ENCODE measurements at regions not wholly inside any gene's neighbourhood (a gene's known extent, or its start where the extent isn't known, plus 50 kb on each side); places are given as distances from the start of the nearest gene placed in this dataset.
"Not testable (repeated sequence)": the region's sequence is repeated elsewhere in the genome, so short reads cannot be mapped to it uniquely, and the experiment has no call there.

- no peak for DNase-seq (ENCODE audit: low read depth)
Observed at GRCh38 chrX:734362-734761, 103.8 kb downstream of the SHOX start.

DNA sequence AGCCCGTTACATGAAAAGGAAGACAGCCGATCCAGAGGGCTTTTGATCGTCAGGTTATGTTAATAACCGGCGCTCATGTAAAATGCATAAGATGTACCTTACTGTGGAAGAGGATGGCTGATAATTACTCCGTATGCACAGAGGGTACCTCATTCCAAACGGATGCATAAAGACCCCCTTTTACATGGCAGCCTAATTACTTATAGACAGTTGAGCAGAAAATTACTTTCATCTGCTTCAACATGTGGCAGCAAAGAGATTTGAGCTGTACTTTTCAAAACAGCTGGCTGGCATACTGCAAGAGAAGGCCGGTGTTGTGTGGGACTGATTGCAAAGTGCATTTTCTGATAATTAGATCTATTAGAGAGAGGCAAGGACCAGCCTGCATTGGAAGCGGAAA lies 103.4 kb downstream of the SHOX start:
- DNase-seq (ENCODE audit: low read depth) = no peak

GRCh38 chrX:729583-730409 lies 99.2 kb downstream of the SHOX start:
- no peak for DNase-seq (ENCODE audit: low read depth)

DNA sequence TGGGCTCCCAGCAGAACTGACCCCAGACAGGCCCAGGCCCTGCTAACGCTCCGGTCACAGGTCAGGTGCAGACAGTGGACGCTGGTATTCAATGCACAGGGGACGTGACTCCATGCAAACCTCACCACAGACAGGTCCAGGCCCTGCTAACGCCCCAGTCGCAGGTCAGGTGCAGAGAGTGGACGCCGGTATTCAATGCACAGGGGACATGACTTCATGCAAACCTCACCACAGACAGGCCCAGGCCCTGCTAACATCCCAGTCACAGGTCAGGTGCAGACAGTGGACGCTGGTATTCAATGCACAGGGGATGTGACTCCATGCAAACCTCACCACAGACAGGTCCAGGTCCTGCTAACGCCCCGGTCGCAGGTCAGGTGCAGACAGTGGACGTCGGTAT lies 98.5 kb downstream of the SHOX start:
- not testable (repeated sequence) for DNase-seq (ENCODE audit: low read depth)

DNA sequence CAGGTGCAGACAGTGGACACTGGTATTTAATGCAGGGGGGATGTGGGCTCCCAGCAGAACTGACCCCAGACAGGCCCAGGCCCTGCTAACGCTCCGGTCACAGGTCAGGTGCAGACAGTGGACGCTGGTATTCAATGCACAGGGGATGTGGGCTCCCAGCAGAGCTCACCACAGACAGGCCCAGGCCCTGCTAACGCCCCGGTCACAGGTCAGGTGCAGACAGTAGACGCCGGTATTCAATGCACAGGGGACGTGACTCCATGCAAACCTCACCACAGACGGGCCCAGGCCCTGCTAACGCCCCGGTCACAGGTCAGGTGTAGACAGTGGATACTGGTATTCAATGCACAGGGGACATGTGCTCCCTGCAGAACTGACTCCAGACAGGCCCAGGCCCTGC lies 98.0 kb downstream of the SHOX start:
- not testable (repeated sequence) for DNase-seq (ENCODE audit: low read depth)

DNA sequence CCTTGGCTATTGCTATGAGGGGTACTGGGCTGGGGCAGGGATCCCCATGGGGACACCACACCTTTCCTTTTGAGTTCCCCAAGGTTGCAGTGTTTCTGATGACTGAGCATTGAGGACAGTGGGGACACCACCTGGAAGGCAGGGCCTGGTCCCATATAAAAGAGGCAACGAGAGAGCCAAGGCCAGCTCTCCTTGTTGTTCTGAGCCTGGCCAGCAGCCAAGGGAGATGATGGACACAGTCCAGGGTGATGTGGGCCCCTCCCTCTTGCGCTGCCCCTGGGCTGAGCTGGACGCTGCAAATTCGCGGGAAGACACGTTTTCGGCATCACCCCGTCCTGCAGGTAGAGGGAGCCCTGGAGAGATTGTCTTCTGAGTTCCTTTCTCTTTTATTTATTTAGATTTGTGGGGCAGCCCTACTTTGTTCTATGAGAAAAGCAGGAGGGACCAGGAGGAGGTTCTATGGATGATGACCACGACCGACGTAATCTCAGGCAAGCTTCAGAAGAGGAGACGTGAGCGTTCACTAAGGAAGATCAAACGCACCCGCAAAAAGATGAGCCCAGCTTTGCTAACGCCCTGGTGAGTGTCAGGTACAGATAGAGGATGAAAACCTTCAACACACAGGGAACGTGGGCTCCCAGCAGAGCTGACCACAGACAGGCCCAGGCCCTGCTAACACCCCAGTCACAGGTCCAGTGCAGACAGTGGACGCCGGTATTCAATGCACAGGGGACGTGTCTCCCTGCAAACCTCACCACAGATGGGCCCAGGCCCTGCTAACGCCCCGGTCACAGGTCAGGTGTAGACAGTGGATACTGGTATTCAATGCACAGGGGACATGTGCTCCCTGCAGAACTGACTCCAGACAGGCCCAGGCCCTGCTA lies 97.4 kb downstream of the SHOX start:
- DNase-seq (ENCODE audit: low read depth) = no peak

GRCh38 chrX:725971-726370 lies 95.4 kb downstream of the SHOX start:
- DNase-seq (ENCODE audit: low read depth) = no peak

DNA sequence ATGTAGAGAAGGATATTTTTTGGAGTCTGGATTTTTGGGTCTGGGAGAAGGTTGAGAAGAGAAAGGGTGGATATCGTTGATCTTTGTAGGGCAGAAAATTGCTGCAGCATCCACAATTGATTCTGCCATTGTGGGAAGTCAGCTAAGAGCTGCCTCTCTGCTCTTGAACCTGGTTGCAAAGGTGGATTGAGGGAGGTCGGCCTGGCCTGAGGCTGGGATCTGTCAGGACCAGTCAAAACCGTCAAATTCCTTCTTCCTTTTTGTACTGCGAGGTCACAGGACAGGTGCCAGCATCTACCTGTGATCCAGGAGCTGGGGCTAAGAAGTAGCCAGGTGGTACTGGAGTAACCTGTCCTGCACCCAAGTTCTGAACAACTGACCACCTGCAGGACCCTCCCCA lies 93.7 kb downstream of the SHOX start:
- no peak for DNase-seq (ENCODE audit: low read depth)

DNA sequence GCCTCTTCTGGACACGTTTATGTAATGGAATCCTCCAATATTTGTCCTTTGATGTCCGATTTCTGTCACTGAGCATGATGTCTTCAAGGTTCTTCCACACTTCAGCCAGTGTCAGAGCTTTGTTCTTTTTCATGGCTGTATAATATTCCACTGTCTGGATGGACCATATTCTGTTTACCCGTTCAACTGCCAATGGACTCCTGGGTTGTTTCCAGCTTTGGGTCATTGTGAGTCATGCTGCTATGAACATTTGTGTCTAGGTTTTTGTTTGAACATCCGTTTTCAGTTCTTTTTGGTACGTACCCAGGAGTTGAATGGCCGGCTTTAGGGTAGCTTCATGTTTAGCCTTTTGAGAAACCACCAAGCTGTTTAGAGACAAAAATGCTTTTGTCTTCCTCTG lies 93.2 kb downstream of the SHOX start:
- no peak for DNase-seq (ENCODE audit: low read depth)

GRCh38 chrX:721354-721753 lies 90.8 kb downstream of the SHOX start:
- DNase-seq (ENCODE audit: low read depth) = no peak

GRCh38 chrX:720825-721224 lies 90.2 kb downstream of the SHOX start:
- no peak for DNase-seq (ENCODE audit: low read depth)

- DNase-seq (ENCODE audit: low read depth) = no peak
Observed at GRCh38 chrX:720250-720649, 89.7 kb downstream of the SHOX start.

DNA sequence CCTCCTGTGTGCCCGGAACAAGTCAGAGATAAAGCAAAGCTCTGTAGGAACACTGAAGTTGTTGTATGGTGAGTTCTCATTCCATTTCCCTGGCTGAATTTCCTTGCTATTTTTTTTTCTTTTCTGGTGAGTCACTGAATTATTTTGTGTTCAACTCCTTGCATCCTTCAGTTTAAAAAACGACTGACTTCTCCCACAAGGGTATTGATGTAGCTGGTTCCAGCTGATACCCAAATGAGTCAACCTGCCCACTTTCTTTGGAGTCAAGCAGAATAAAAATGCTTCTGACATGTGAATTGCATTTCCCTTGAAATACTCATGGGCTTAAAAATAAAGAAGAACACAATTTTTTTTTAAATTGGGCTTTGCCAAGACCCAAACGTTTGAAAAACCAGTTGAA lies 85.5 kb downstream of the SHOX start:
- peak; percentile 6 for DNase-seq (ENCODE audit: low read depth)

DNA sequence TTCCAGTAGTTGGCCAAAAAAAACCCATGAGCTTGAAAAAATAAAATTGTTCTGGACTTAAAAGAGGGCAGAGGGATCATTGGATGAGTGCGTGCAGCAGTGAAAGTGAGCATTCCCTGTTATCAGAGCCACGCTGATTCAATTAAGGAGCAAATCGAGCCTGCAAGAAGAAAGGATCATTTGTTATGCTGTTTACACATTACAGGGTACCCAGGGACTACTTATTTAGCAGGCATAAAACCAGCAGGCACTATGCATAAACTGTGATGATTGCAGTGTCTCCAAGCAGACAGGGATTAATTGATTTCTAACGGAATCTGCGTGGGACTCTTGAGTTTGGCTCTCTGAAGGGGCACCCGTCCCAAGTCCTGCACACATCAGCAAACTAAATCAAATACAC lies 83.5 kb downstream of the SHOX start:
- no peak for DNase-seq (ENCODE audit: low read depth)
